AG10803 (cell line): ENCODE measurements at regions not wholly inside any gene's neighbourhood (a gene's known extent, or its start where the extent isn't known, plus 50 kb on each side); places are given as distances from the start of the nearest gene placed in this dataset.

ENCODE experiments used
- DNase-seq: peaks from one replicate; pipeline ENCODE4 v3.0.0; 2010; ENCODE audit warnings: low read depth
- H3K4me3 ChIP-seq: 2 replicates; pipeline ENCODE4 v1.5.1; 2011; ENCODE audit warnings: mild to moderate bottlenecking, low read length, control low read depth
- TF ChIP-seq, protein P1 (sequence below): conservative IDR thresholded peaks from 2 replicates; pipeline ENCODE4 v1.5.1; 2011; ENCODE audit warnings: mild to moderate bottlenecking, low read length, control low read depth, inconsistent platforms

DNA sequence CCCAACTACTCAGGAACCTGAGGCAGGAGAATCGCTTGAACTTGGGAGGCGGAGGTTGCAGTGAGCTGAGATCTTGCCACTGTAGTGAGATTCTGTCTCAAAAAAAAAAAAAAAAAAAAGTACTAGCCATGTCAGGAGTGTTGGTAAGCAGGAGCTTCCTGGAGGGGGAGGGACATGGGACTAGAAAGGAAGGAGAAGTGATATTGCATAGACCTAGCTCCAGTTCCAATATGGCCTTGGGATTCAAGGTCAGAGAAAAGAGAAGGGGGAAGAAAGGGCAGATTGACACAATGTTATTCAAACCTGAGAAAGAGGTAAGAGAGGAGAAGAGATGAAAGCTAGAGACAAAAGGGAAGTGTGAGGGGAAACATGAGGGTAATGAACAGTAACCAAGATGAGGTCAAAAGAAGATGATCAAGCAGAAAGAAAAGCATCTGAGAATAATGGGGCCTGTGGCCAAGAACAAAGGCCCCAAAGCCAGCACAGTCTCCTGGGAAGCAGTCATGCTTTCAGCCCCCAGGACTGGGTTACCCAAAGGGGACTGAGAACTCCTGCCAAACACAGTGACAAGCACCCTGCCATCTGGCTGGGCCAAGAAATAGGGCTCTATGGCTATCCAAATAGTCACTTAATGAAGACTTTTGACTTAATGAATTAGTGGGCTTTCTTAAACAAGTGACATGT lies 51.7 kb upstream of the FTH1 start:
- no peak overlapping the region for H3K4me3 ChIP-seq
- TF ChIP-seq, protein P1, sequence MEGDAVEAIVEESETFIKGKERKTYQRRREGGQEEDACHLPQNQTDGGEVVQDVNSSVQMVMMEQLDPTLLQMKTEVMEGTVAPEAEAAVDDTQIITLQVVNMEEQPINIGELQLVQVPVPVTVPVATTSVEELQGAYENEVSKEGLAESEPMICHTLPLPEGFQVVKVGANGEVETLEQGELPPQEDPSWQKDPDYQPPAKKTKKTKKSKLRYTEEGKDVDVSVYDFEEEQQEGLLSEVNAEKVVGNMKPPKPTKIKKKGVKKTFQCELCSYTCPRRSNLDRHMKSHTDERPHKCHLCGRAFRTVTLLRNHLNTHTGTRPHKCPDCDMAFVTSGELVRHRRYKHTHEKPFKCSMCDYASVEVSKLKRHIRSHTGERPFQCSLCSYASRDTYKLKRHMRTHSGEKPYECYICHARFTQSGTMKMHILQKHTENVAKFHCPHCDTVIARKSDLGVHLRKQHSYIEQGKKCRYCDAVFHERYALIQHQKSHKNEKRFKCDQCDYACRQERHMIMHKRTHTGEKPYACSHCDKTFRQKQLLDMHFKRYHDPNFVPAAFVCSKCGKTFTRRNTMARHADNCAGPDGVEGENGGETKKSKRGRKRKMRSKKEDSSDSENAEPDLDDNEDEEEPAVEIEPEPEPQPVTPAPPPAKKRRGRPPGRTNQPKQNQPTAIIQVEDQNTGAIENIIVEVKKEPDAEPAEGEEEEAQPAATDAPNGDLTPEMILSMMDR: no peak
- DNase-seq: no peak

DNA sequence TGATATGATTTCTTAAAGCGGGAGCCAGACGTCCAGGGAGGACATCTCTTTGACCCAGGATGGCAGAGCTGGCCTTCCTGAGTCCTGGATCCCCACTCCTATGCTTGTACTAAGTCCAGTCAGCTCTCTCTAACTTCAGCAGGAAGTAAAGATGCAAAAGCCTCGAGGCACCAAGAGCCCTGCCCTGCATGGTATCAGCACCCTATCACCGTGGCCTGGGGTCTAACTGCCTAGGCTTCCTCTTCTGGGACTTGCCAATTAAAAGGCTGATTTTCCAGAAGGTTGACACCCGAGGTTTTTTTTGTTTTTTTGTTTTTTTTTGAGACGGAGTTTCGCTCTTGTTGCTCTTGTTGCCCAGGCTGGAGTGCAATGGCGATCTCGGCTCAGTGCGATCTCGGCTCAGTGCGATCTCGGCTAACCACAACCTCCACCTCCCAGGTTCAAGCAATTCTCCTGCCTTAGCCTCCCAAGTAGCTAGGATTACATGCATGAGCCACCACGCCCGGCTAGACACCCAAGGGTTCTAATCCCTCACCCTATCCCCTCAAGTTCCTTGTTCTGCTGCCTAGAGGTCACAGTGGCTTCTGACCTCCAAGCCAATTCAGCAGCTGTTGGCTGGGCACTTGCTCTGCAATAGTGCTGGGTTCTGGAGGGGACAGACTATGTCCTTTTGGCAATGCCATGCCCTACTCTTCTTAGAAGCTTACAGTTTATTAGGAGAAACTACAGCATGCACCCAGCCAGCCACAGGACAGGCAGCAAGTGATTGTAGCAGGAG lies 50.6 kb upstream of the FTH1 start:
- no peak for DNase-seq
- TF ChIP-seq, protein P1: no peak
- no peak overlapping the region for H3K4me3 ChIP-seq
